ENCODE measurements at regions not wholly inside any gene's neighbourhood (a gene's known extent, or its start where the extent isn't known, plus 50 kb on each side); places are given as distances from the start of the nearest gene placed in this dataset.

DNA sequence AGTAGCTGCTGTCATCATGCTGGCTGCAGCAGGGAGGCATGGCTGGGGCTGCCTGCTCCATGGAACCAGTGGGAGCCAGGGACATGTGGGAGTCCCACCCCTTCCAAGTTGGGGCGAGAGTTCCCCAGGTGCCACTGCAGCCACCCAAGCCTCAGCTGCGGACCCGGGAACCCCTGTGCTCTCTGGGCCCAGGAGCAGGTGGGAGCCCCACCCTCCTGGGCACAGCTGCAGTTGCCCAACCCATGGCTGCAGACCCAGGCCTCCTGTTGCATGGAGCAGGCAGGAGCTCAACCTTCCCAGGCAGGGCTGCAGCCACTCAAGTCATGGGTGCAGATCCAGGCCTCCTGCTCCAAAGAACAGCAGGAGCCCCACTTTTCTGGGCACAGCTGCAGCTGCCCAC is 274.2 kb upstream of the KCNJ16 start:
- H3K4me3 ChIP-seq (ENCODE audit: low read length in 2 of 2): no peak overlapping the region
- H3K27ac ChIP-seq (ENCODE audit: low read length): no peak overlapping the region
- no peaks in the 10 kb centered on the region for H3K36me3 ChIP-seq (ENCODE audit: control insufficient read depth in 2 of 2, insufficient read depth in 2 of 2, low read length in 2 of 2)
- H3K27me3 ChIP-seq (ENCODE audit: control insufficient read depth in 1 of 2, insufficient read depth in 2 of 2, low read length in 2 of 2): no peaks in the 10 kb centered on the region
- H3K9me3 ChIP-seq (ENCODE audit: control insufficient read depth in 2 of 2, low read length in 2 of 2): peaks cover 0 to 2% of the 10 kb centered on the region in 2 donors
- no peak overlapping the region for H3K9ac ChIP-seq (ENCODE audit: low read length in 2 of 2)
- no peaks in the 10 kb centered on the region for H3K4me1 ChIP-seq (ENCODE audit: control insufficient read depth, insufficient read depth, low read length)

GRCh38 chr17:69801368-69801767 is 273.7 kb upstream of the KCNJ16 start:
- Histone ChIP-seq H3K27ac (ENCODE audit: low read length) (no peak overlapping the region), H3K27me3 (ENCODE audit: control insufficient read depth in 1 of 2, insufficient read depth in 2 of 2, low read length in 2 of 2) (no peaks in the 10 kb centered on the region), H3K9me3 (ENCODE audit: control insufficient read depth in 2 of 2, low read length in 2 of 2) (peaks cover 0 to 2% of the 10 kb centered on the region in 2 donors), H3K4me3 (ENCODE audit: low read length in 2 of 2) (no peak overlapping the region), H3K9ac (ENCODE audit: low read length in 2 of 2) (no peak overlapping the region), H3K36me3 (ENCODE audit: control insufficient read depth in 2 of 2, insufficient read depth in 2 of 2, low read length in 2 of 2) (no peaks in the 10 kb centered on the region), H3K4me1 (ENCODE audit: control insufficient read depth, insufficient read depth, low read length) (no peaks in the 10 kb centered on the region)

GRCh38 chr17:69802045-69802740 is 272.8 kb upstream of the KCNJ16 start:
- no peak overlapping the region for H3K9ac ChIP-seq (ENCODE audit: low read length in 2 of 2)
- peaks cover 0 to 2% of the 10 kb centered on the region in 2 donors for H3K9me3 ChIP-seq (ENCODE audit: control insufficient read depth in 2 of 2, low read length in 2 of 2)
- no peaks in the 10 kb centered on the region for H3K27me3 ChIP-seq (ENCODE audit: control insufficient read depth in 1 of 2, insufficient read depth in 2 of 2, low read length in 2 of 2)
- H3K4me1 ChIP-seq (ENCODE audit: control insufficient read depth, insufficient read depth, low read length): no peaks in the 10 kb centered on the region
- H3K36me3 ChIP-seq (ENCODE audit: control insufficient read depth in 2 of 2, insufficient read depth in 2 of 2, low read length in 2 of 2): no peaks in the 10 kb centered on the region
- H3K4me3 ChIP-seq (ENCODE audit: low read length in 2 of 2): no peak overlapping the region
- H3K27ac ChIP-seq (ENCODE audit: low read length): no peak overlapping the region

- Histone ChIP-seq H3K36me3 (ENCODE audit: control insufficient read depth in 2 of 2, insufficient read depth in 2 of 2, low read length in 2 of 2) (no peaks in the 10 kb centered on the region), H3K4me3 (ENCODE audit: low read length in 2 of 2) (no peak overlapping the region), H3K9me3 (ENCODE audit: control insufficient read depth in 2 of 2, low read length in 2 of 2) (no peaks in the 10 kb centered on the region), H3K9ac (ENCODE audit: low read length in 2 of 2) (no peak overlapping the region), H3K27ac (ENCODE audit: low read length) (no peak overlapping the region), H3K27me3 (ENCODE audit: control insufficient read depth in 1 of 2, insufficient read depth in 2 of 2, low read length in 2 of 2) (no peaks in the 10 kb centered on the region), H3K4me1 (ENCODE audit: control insufficient read depth, insufficient read depth, low read length) (no peaks in the 10 kb centered on the region)
Observed at GRCh38 chr17:69809331-69809730, 265.7 kb upstream of the KCNJ16 start.

DNA sequence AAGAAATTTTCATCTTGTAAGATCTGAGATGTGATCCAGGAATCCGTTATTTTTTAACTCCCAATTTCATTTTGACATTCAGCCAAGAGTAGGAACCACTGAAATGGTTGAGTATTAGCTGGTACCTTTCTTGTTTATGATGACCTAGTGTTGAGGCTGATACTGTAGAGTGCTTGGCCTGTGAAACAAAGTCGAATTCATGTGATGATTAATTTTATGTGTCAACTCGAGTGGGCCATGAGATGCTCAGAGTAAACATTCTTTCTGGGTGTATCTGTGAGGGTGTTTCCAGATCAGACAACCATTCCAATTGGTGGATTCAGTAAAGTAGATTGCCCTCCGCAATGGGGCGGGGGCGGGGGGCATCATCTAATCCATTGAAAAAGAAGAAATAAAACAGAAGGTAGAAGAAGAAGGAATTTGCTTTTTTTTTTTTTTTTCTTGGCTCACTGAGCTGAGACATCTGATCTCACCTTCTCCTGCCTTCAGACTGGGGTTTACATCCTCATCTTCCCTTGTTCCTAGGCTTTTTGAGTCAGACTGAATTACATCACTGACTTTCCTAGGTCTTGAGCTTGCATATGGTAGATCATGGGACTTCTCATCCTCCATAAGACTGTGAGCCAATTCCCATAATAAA is 264.6 kb upstream of the KCNJ16 start:
- no peaks in the 10 kb centered on the region for H3K27me3 ChIP-seq (ENCODE audit: control insufficient read depth in 1 of 2, insufficient read depth in 2 of 2, low read length in 2 of 2)
- no peaks in the 10 kb centered on the region for H3K4me1 ChIP-seq (ENCODE audit: control insufficient read depth, insufficient read depth, low read length)
- H3K36me3 ChIP-seq (ENCODE audit: control insufficient read depth in 2 of 2, insufficient read depth in 2 of 2, low read length in 2 of 2): no peaks in the 10 kb centered on the region
- no peaks in the 10 kb centered on the region for H3K9me3 ChIP-seq (ENCODE audit: control insufficient read depth in 2 of 2, low read length in 2 of 2)
- no peak overlapping the region for H3K9ac ChIP-seq (ENCODE audit: low read length in 2 of 2)
- H3K27ac ChIP-seq (ENCODE audit: low read length): no peak overlapping the region
- no peak overlapping the region for H3K4me3 ChIP-seq (ENCODE audit: low read length in 2 of 2)

GRCh38 chr17:69812240-69812837 is 262.7 kb upstream of the KCNJ16 start:
- no peak overlapping the region for H3K27ac ChIP-seq (ENCODE audit: low read length)
- H3K9ac ChIP-seq (ENCODE audit: low read length in 2 of 2): no peak overlapping the region
- H3K9me3 ChIP-seq (ENCODE audit: control insufficient read depth in 2 of 2, low read length in 2 of 2): no peaks in the 10 kb centered on the region
- H3K4me3 ChIP-seq (ENCODE audit: low read length in 2 of 2): no peak overlapping the region
- no peaks in the 10 kb centered on the region for H3K36me3 ChIP-seq (ENCODE audit: control insufficient read depth in 2 of 2, insufficient read depth in 2 of 2, low read length in 2 of 2)
- H3K4me1 ChIP-seq (ENCODE audit: control insufficient read depth, insufficient read depth, low read length): no peaks in the 10 kb centered on the region
- H3K27me3 ChIP-seq (ENCODE audit: control insufficient read depth in 1 of 2, insufficient read depth in 2 of 2, low read length in 2 of 2): no peaks in the 10 kb centered on the region

- H3K4me1 ChIP-seq (ENCODE audit: control insufficient read depth, insufficient read depth, low read length): no peaks in the 10 kb centered on the region
Observed at GRCh38 chr17:69814031-69814430, 261.0 kb upstream of the KCNJ16 start.

GRCh38 chr17:69815406-69815805 is 259.6 kb upstream of the KCNJ16 start:
- Histone ChIP-seq H3K4me1 (ENCODE audit: control insufficient read depth, insufficient read depth, low read length) (no peaks in the 10 kb centered on the region), H3K9me3 (ENCODE audit: control insufficient read depth in 2 of 2, low read length in 2 of 2) (no peaks in the 10 kb centered on the region), H3K27ac (ENCODE audit: low read length) (no peak overlapping the region), H3K36me3 (ENCODE audit: control insufficient read depth in 2 of 2, insufficient read depth in 2 of 2, low read length in 2 of 2) (no peaks in the 10 kb centered on the region), H3K27me3 (ENCODE audit: control insufficient read depth in 1 of 2, insufficient read depth in 2 of 2, low read length in 2 of 2) (no peaks in the 10 kb centered on the region), H3K4me3 (ENCODE audit: low read length in 2 of 2) (no peak overlapping the region), H3K9ac (ENCODE audit: low read length in 2 of 2) (no peak overlapping the region)

More at GRCh38 chr17:69814031-69814430, 261.0 kb upstream of the KCNJ16 start:
- Histone ChIP-seq H3K27me3 (ENCODE audit: control insufficient read depth in 1 of 2, insufficient read depth in 2 of 2, low read length in 2 of 2) (no peaks in the 10 kb centered on the region), H3K36me3 (ENCODE audit: control insufficient read depth in 2 of 2, insufficient read depth in 2 of 2, low read length in 2 of 2) (no peaks in the 10 kb centered on the region), H3K9ac (ENCODE audit: low read length in 2 of 2) (no peak overlapping the region), H3K27ac (ENCODE audit: low read length) (no peak overlapping the region), H3K9me3 (ENCODE audit: control insufficient read depth in 2 of 2, low read length in 2 of 2) (no peaks in the 10 kb centered on the region), H3K4me3 (ENCODE audit: low read length in 2 of 2) (no peak overlapping the region)

GRCh38 chr17:69818467-69818866 is 256.6 kb upstream of the KCNJ16 start:
- H3K27ac ChIP-seq (ENCODE audit: low read length): no peak overlapping the region
- no peak overlapping the region for H3K9ac ChIP-seq (ENCODE audit: low read length in 2 of 2)
- H3K36me3 ChIP-seq (ENCODE audit: control insufficient read depth in 2 of 2, insufficient read depth in 2 of 2, low read length in 2 of 2): no peaks in the 10 kb centered on the region
- no peaks in the 10 kb centered on the region for H3K4me1 ChIP-seq (ENCODE audit: control insufficient read depth, insufficient read depth, low read length)
- H3K4me3 ChIP-seq (ENCODE audit: low read length in 2 of 2): no peak overlapping the region
- H3K27me3 ChIP-seq (ENCODE audit: control insufficient read depth in 1 of 2, insufficient read depth in 2 of 2, low read length in 2 of 2): no peaks in the 10 kb centered on the region
- H3K9me3 ChIP-seq (ENCODE audit: control insufficient read depth in 2 of 2, low read length in 2 of 2): no peaks in the 10 kb centered on the region

DNA sequence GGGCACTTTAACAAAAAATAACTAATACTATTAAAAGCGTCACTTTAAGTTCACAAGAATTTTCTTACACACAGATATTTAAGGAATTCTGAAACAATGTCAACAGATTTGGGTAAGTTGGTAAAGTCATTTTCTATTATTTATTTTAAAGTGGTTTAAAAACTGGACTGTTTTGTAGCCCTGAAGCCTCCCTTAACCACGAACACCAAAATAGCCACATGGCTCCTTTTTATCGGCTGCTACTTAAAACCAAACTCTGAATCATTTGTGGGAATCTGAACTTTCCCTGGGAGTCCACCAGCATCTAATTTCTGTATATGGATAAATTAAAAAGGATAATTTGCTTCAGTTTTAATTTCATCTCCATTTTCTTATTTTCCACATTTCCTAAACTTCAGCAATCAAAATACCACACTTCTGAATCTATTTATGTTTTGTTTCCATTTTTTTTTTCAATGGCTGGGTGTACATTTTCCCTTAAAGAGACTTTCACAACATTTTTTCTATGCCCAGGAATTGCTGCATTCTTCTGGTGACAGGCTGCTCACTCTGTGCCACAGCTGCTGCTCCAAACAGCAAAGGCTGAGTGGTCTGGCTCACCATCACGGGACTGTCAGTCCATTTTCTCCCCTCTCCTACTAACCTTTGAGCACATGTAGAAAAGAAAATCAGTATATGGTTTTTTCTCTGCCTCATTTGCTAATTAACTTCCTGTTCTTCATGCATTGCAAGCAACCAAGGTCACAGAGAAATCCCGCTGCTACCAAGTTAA is 255.5 kb upstream of the KCNJ16 start:
- Histone ChIP-seq H3K36me3 (ENCODE audit: control insufficient read depth in 2 of 2, insufficient read depth in 2 of 2, low read length in 2 of 2) (no peaks in the 10 kb centered on the region), H3K9me3 (ENCODE audit: control insufficient read depth in 2 of 2, low read length in 2 of 2) (no peaks in the 10 kb centered on the region), H3K4me3 (ENCODE audit: low read length in 2 of 2) (no peak overlapping the region), H3K27me3 (ENCODE audit: control insufficient read depth in 1 of 2, insufficient read depth in 2 of 2, low read length in 2 of 2) (no peaks in the 10 kb centered on the region), H3K27ac (ENCODE audit: low read length) (no peak overlapping the region), H3K4me1 (ENCODE audit: control insufficient read depth, insufficient read depth, low read length) (no peaks in the 10 kb centered on the region), H3K9ac (ENCODE audit: low read length in 2 of 2) (no peak overlapping the region)
